Astrocyte of the hippocampus (primary cell): ENCODE measurements at regions not wholly inside any gene's neighbourhood (a gene's known extent, or its start where the extent isn't known, plus 50 kb on each side); places are given as distances from the start of the nearest gene placed in this dataset.

Experiments used
- DNase-seq: peaks from one replicate; pipeline ENCODE4 v3.0.0; 2011; ENCODE audit warnings: low read depth, low spot score

DNA sequence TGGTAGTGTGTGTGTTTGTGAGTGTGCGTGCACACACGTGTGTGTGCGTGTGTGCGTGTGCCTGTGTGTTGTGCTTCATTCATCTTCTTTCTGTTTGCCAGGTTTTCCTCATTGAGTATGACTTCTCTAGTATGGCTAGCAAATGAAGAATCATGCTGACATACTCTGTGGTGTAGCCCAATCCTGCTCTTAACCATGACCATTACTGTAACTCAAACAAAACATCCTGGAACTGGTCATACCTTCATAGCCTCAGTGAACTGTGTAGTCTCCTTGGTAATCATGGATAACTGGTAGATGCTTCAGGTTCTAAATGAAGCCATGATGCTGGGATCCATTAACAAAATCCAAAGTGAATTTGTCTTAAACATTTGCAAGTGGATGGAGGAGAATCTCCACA is 1117.7 kb downstream of the BCL11B start:
- no peak for DNase-seq

- DNase-seq, result no peak
Measured at GRCh38 chr14:98156411-98156810, 1115.6 kb downstream of the BCL11B start.

DNA sequence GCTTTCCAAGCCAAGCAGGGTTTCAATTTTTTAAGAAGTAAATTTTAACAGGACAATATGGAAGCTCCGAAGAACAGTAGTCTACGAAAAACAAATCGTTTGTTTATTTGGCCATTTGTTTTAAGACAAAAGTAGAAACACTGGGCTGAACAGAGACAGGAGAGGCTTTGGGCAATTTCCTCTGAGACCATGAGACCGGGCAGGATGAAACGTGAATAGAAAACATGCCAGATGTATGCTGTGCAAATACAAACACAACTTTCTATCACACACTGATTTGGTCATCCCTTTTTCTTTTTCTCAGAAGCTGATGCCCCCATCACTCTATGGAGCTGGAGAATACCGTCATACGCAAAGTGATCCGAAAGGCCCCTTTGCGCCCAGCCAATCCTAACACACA is 1111.1 kb downstream of the BCL11B start:
- DNase-seq, result no peak

DNA sequence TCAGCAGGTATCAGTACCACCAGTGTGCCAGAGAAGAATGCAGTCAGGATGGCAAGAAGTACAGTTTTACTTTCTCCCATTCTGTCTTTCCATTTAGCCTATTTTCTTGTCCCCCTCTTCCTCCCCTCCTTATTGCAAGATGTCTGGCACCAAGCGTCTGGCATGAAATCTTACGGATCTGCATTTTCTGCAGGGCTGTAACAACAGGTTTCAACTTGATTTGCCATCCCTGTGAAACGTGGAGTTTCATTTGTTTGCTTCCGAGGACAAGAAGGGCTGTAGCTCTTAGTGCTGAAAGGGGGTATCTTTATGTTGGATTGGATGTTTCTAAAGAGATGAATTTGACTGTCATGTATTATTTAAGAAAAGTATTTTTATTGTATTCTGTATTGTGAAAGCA is 1110.6 kb downstream of the BCL11B start:
- no peak for DNase-seq

DNA sequence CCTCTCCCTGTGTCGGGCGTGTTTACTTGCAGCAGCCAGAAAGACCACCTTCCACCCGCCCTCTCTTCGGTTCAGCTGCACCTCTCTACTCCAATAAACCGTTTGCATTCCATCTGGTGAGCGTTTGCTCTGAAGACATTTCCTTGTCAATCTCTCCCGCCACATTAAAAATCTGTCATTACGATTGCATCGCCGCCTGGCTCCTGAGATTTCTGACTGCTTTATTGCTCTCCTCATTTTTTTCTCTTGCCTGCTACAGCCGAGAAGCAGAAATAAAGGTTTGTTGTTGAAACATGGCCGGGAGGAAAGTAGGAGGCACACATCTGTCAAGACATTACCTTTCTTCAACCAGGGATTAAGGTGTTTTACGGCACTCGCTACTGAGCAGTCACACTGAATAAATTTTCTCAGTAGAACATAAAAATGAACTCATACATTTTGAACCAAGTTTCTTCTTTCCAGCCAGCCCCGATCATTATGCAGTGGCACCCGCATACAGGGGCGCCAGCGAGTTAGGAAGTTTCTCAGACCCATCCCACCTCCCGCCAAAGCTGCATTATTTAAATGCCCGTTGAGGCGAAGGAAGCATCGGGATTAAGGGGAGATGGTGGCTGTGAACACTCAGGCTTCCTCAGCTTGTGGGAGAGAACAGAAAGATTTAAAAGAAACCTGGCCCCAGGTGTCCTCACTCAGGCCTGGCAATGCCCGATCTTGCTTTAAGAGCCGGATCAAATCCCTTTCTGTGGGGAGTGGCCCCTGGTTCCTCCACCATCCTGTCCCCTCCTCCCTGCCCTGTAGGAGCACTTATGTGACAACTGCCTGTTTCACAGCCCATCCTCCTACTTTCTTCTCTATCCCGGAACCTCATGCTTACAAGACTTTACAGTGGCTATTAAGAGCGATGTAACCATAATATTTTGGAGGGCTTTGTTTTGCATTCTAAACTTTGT is 1108.9 kb downstream of the BCL11B start:
- DNase-seq, result no peak

GRCh38 chr14:98163873-98164272 is 1108.1 kb downstream of the BCL11B start:
- no peak for DNase-seq

- DNase-seq, result no peak
Measured at GRCh38 chr14:98165976-98166375, 1106.0 kb downstream of the BCL11B start.

DNA sequence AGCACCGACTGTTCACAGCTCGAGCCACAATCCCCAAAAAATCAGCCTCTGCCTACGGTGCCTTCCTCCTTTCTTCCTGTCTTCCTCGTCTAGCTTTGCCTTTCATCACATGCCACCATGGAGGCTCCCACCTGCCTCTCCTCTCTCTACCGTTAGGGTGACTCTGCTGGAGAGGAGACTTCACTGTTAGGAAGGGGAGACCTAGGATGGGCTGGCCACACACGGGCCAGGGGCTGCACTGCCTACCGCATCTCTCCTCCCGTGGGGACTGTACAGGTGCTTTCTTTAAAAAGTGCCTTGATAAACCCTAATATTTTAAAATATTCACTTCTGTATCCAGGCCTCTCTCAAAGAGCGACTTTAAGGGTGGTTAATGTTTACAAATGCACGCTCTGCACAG is 1104.7 kb downstream of the BCL11B start:
- DNase-seq, result no peak

DNA sequence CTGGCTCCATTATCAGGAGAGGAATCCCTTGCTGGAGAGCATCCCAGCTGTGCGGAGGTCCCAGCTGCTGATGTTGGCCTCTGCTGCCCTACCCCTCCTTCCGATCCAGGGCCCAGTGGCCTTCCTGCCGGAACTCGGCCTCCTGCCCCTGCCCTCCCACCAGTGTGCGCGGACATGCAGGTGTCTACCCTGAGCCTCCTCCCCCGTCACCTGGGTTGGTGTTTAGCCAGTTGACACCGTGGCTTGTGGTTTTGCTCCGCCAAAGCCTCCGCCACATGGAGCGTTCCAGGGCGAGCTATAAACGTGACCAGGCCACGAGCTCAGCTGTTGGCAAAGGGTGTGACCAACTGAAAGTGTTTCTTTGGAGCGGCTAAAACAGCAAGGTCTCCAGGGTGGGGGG is 1104.3 kb downstream of the BCL11B start:
- no peak for DNase-seq

- DNase-seq, result no peak
Measured at GRCh38 chr14:98168211-98168985, 1103.6 kb downstream of the BCL11B start.

- DNase-seq, result no peak
Measured at GRCh38 chr14:98169170-98169587, 1102.8 kb downstream of the BCL11B start.

DNA sequence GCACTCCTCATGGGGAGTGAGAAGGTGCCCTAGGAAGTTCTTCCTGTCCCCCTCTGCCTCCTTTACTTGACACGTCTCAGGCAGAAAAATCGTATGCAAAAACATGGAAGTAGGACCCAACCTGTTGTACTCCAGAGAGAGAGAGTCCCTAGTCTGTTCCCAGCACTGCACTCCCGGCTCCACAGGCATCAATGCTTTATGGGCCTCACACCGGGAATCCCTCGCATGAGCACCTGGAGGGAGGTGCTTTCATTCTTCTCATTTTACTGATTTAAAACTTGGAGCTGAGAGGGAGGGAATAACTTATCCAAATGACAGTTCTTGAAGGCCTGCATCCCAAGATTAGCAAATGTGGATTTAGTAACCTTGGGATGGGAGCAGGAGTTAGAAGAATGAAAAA is 1101.4 kb downstream of the BCL11B start:
- no peak for DNase-seq

- DNase-seq, result no peak
Measured at GRCh38 chr14:98171654-98172053, 1100.3 kb downstream of the BCL11B start.

DNA sequence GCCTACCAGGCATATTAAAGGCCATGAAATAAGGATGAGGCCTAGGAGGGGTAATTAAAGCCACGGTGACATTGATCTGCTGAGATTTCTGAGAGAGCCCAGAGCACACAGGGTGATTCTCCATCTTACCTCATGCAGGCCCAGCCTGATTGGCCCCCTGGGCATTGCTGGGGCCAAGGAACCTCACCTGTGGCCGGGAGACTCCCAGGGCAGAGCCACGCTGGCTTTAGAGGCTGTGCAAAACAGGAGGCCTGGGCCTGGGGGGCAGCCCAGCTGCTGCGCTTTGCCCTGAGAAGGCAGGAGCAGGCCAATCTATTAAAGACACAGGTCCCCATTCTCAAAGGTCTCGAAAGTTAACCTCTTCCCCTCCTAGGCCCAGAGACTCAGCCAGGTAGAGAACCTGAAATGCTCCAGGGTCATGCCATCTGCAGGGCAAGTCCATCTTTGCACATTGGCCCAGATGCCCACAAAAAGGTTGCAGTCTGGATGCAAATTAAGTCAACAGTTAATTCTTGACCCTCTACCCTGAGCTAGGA is 1099.7 kb downstream of the BCL11B start:
- DNase-seq, result no peak

- no peak for DNase-seq
Measured at GRCh38 chr14:98173305-98173704, 1098.7 kb downstream of the BCL11B start.

DNA sequence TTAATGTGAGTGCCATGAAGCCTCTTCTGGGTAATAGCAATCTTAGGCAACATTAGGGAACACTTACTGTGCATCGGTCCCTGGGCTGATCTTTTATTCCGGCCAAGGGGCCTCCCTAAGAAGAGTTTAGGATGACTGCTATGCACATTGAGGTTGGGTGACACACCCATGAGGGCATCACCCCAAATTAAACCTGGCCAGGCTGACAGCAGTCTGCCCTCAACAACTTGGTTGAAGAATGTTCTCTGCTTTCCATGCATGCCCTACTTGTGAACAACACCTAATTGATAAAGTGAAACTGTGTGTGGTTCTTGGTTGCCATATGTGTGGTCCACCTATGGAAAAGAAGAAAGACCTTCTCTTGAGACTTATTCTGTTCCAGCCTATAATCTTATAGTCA is 1098.0 kb downstream of the BCL11B start:
- no peak for DNase-seq

- no peak for DNase-seq
Measured at GRCh38 chr14:98175436-98175835, 1096.6 kb downstream of the BCL11B start.

DNA sequence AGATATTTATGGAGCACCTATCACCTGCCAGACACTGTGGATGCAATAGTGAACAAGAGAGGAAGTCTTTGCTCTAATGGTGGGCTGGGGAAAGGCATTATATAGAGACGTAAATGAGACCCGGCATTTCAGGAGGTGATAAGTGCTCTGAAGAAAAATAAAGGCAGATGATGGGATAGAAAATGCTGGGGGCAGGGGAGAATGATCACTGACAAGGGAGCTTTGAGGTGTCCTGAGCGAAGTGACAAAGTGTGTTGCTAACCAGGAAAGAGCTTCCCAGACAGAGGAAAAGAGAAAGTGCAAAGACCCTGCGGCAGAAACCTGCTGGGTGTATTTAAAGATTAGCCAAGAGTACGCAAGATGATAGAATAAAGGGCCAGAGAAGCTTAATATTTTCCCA is 1096.1 kb downstream of the BCL11B start:
- no peak for DNase-seq

DNA sequence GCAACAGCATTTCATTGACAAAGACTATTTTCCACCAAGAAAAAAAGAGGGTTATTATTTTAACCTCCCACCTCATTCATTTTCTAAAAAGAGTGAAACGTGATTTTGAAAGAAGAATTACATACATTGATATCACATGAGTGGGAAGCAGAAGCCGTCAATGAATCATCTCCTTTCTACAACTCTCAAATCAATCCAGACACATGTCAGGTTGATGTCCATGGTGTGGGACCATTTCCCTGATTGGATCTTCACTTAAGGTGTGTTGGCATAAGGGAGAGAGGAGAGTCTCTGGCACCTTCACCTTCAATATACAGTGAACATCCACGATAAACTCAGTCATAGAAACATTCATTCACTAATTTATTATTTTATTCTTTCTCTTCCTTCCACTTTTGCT is 1095.1 kb downstream of the BCL11B start:
- no peak for DNase-seq

GRCh38 chr14:98177551-98177950 is 1094.4 kb downstream of the BCL11B start:
- no peak for DNase-seq

DNA sequence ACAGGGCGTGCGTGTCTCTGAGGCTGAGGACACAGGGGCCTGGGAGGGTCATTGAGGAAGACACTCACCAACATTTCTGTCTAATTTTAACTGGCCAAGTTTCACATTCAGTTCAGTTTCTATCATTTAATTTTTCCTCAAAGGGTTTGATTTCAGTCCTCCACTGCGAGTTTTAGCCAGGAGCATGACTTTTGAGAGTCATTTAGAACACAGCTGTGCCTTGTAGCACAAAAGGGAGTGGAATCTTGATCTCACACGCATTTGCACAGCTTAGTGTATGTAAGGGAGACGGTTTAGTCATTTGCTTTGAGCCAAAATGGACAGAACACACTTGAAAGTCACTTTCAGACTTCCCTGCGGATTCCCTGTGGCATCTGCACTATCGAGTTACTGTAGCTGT is 1090.8 kb downstream of the BCL11B start:
- DNase-seq, result no peak

- no peak for DNase-seq
Measured at GRCh38 chr14:98181768-98182167, 1090.2 kb downstream of the BCL11B start.
